ENCODE measurements at regions not wholly inside any gene's neighbourhood (a gene's known extent, or its start where the extent isn't known, plus 50 kb on each side); places are given as distances from the start of the nearest gene placed in this dataset.

DNA sequence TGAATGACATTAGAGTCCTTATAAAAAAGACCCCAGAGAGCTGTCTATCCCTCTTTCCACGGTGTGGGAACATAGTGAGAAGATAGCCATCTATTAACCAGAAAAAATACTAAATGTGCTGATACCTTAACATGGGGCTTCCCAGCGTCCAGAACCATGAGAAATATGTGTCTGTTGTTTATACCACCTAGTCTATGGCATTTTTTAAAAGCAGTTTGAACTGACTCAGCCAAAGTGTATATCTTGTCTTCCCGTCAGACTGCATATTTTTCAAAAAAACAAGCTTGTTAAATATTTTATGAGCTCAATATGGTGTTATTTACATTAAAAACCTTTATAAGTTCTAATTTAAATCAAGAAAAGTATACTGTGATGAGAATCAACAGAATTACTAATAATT lies 255.3 kb downstream of the HGF start:
- Histone ChIP-seq H3K4me1 (ENCODE audit: control insufficient read depth, extremely low read depth, insufficient read depth, low read length) (peaks cover 12% of the 10 kb centered on the region), H3K9ac (replicated peaks; ENCODE audit: extremely low read depth, insufficient read depth, low read length) (no peak overlapping the region), H3K27ac (ENCODE audit: insufficient read depth, low read depth, low read length) (no peak overlapping the region), H2AFZ (ENCODE audit: low read depth, low read length) (no peak overlapping the region), H3K4me3 (replicated peaks in 1 of 3; ENCODE audit: insufficient read depth in 1 of 3, low read depth in 1 of 3, low read length in 3 of 3) (no peak overlapping the region), H3K36me3 (ENCODE audit: control insufficient read depth in 2 of 2, extremely low read depth in 1 of 2, insufficient read depth in 2 of 2, low read length in 2 of 2) (no peaks in the 10 kb centered on the region), H3K4me2 (ENCODE audit: insufficient read depth, low read length) (no peak overlapping the region), H3K79me2 (ENCODE audit: control insufficient read depth, insufficient read depth, low read length) (no peaks in the 10 kb centered on the region), H4K20me1 (replicated peaks; ENCODE audit: control insufficient read depth, extremely low read depth, insufficient read depth, low read length) (no peaks in the 10 kb centered on the region), H3K9me3 (replicated peaks; ENCODE audit: control insufficient read depth, insufficient read depth, low read length) (no peaks in the 10 kb centered on the region), H3K9me1 (replicated peaks; ENCODE audit: control insufficient read depth, extremely low read depth, insufficient read depth, low read length) (no peaks in the 10 kb centered on the region), H3K27me3 (ENCODE audit: control insufficient read depth in 2 of 2, insufficient read depth in 2 of 2, low read length in 2 of 2) (no peaks in the 10 kb centered on the region)
- intact Hi-C loops (cut with micrococcal nuclease), result loop anchor here (10.0 kb wide), 1 partner anchor 110 kb away; no protein-coding TSS in a partner anchor
- POLR2A ChIA-PET, result no interaction called here
- CTCF ChIA-PET, result interaction anchor here (1.6 kb wide), 1 partner anchor 13 kb away, joined by 4 read pairs; no protein-coding TSS in a partner anchor
- TF ChIP-seq, protein P1, sequence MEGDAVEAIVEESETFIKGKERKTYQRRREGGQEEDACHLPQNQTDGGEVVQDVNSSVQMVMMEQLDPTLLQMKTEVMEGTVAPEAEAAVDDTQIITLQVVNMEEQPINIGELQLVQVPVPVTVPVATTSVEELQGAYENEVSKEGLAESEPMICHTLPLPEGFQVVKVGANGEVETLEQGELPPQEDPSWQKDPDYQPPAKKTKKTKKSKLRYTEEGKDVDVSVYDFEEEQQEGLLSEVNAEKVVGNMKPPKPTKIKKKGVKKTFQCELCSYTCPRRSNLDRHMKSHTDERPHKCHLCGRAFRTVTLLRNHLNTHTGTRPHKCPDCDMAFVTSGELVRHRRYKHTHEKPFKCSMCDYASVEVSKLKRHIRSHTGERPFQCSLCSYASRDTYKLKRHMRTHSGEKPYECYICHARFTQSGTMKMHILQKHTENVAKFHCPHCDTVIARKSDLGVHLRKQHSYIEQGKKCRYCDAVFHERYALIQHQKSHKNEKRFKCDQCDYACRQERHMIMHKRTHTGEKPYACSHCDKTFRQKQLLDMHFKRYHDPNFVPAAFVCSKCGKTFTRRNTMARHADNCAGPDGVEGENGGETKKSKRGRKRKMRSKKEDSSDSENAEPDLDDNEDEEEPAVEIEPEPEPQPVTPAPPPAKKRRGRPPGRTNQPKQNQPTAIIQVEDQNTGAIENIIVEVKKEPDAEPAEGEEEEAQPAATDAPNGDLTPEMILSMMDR (IDR thresholded peaks at IDR 0.05; ENCODE audit: extremely low read depth in 1 of 2, insufficient read depth in 1 of 2, low read depth in 1 of 2, low read length in 2 of 2), result no peak
- TF ChIP-seq EZH2 (IDR thresholded peaks at IDR 0.05; ENCODE audit: borderline replicate concordance, low read depth, low read length, severe bottlenecking) (no peak), POLR2A (IDR thresholded peaks at IDR 0.05; ENCODE audit: low read depth, low read length) (no peak), GATA2 (IDR thresholded peaks at IDR 0.05; ENCODE audit: insufficient read depth, insufficient read length, low read depth, low read length) (no peak), FOS (IDR thresholded peaks at IDR 0.05; ENCODE audit: borderline replicate concordance, insufficient read depth, low read length) (no peak), JUN (IDR thresholded peaks at IDR 0.05; ENCODE audit: borderline replicate concordance, insufficient read depth, insufficient read length, low read depth) (no peak), POLR2AphosphoS5 (IDR thresholded peaks at IDR 0.05; ENCODE audit: insufficient read depth, low read depth, low read length) (no peak), MAX (IDR thresholded peaks at IDR 0.05; ENCODE audit: insufficient read depth, insufficient read length) (no peak), MYC (IDR thresholded peaks at IDR 0.05; ENCODE audit: low read depth, low read length) (no peak)
- dilution Hi-C loops (cut with MboI; ENCODE audit: extremely low pct_ligation_motif_present, low sequenced_read_pairs), result loop anchor here (25.0 kb wide), 1 partner anchor 248 kb away; the partner anchor contains the start of gene HGF
- FAIRE-seq, result peak; percentile 18
- no peak for DNase-seq (ENCODE audit: low read depth, low spot score)
- no TSS peak for BruUV-seq (replicated peaks)
